NT2/D1 (cell line): ENCODE measurements at regions not wholly inside any gene's neighbourhood (a gene's known extent, or its start where the extent isn't known, plus 50 kb on each side); places are given as distances from the start of the nearest gene placed in this dataset.

ENCODE experiments used
- DNase-seq: peaks from one replicate; pipeline ENCODE4 v3.0.0-alpha.2; 2011; ENCODE audit warnings: low read depth, low spot score
- H3K27me3 ChIP-seq: 2 replicates; pipeline ENCODE4 v1.6.0; 2011; ENCODE audit warnings: mild to moderate bottlenecking; ENCODE audit not compliant: insufficient read length, insufficient read depth
- H3K36me3 ChIP-seq: 2 replicates; pipeline ENCODE4 v1.6.1; 2011; ENCODE audit warnings: mild to moderate bottlenecking, low read length, mixed read lengths; ENCODE audit not compliant: insufficient read depth, insufficient read length
- H3K4me1 ChIP-seq: 2 replicates; pipeline ENCODE4 v1.5.1; 2011; ENCODE audit not compliant: insufficient read depth, insufficient read length
- H3K4me3 ChIP-seq: 2 replicates; pipeline ENCODE4 v1.5.1; 2011; ENCODE audit warnings: low read depth; ENCODE audit not compliant: insufficient read length
- H3K9ac ChIP-seq: 2 replicates; pipeline ENCODE4 v1.6.0; 2011; ENCODE audit warnings: low read depth; ENCODE audit not compliant: insufficient read length
- H3K9me3 ChIP-seq: 2 replicates; pipeline ENCODE4 v1.5.1; 2011; ENCODE audit warnings: mild to moderate bottlenecking, low read length; ENCODE audit not compliant: insufficient read depth
- SUZ12 ChIP-seq: IDR thresholded peaks from 2 replicates; pipeline ENCODE4 v1.6.1; 2011; ENCODE audit not compliant: insufficient read length, insufficient read depth; ENCODE audit errors: extremely low read depth
- YY1 ChIP-seq: IDR thresholded peaks from 2 replicates; pipeline ENCODE4 v1.6.1; 2011; ENCODE audit not compliant: insufficient read length, insufficient read depth
- ZNF274 ChIP-seq: IDR thresholded peaks from 2 replicates; pipeline ENCODE4 v1.6.1; 2011; ENCODE audit warnings: mild to moderate bottlenecking, low read depth, low read length

- H3K4me1 ChIP-seq: peaks cover 5% of the 10 kb centered on the region
- H3K9ac ChIP-seq: no peak overlapping the region
- H3K27me3 ChIP-seq: no peaks in the 10 kb centered on the region
- H3K9me3 ChIP-seq: peaks cover 5% of the 10 kb centered on the region; the same call in 1 of the 2 replicates
- DNase-seq: no peak
- H3K4me3 ChIP-seq: no peak overlapping the region
- no peaks in the 10 kb centered on the region for H3K36me3 ChIP-seq
- no peak for TF ChIP-seq ZNF274
- no peak for TF ChIP-seq SUZ12
- TF ChIP-seq YY1: no peak
Measured at GRCh38 chr2:71882949-71883472, 264.7 kb downstream of the CYP26B1 start.

- Histone ChIP-seq H3K36me3 (no peaks in the 10 kb centered on the region), H3K27me3 (no peaks in the 10 kb centered on the region), H3K4me1 (peaks cover 5% of the 10 kb centered on the region), H3K9ac (no peak overlapping the region), H3K4me3 (no peak overlapping the region), H3K9me3 (peaks cover 5% of the 10 kb centered on the region; the same call in 1 of the 2 replicates)
- DNase-seq: no peak
- TF ChIP-seq ZNF274 (no peak), SUZ12 (no peak), YY1 (no peak)
Measured at GRCh38 chr2:71882236-71882946, 265.3 kb downstream of the CYP26B1 start.

- H3K27me3 ChIP-seq: no peaks in the 10 kb centered on the region
- H3K4me3 ChIP-seq: no peak overlapping the region
- no peaks in the 10 kb centered on the region for H3K36me3 ChIP-seq
- no peak for DNase-seq
- no peak overlapping the region for H3K9ac ChIP-seq
- H3K9me3 ChIP-seq: peaks cover 5% of the 10 kb centered on the region; the same call in 1 of the 2 replicates
- no peak for TF ChIP-seq YY1
- no peak for TF ChIP-seq ZNF274
- TF ChIP-seq SUZ12: no peak
- H3K4me1 ChIP-seq: peaks cover 5% of the 10 kb centered on the region
Measured at GRCh38 chr2:71880846-71881610, 266.6 kb downstream of the CYP26B1 start.

- DNase-seq: no peak
- Histone ChIP-seq H3K27me3 (no peaks in the 10 kb centered on the region), H3K9ac (no peak overlapping the region), H3K36me3 (no peaks in the 10 kb centered on the region), H3K4me1 (peaks cover 5% of the 10 kb centered on the region), H3K9me3 (no peaks in the 10 kb centered on the region; the same call in 1 of the 2 replicates), H3K4me3 (no peak overlapping the region)
- TF ChIP-seq ZNF274: no peak
- TF ChIP-seq SUZ12: no peak
- no peak for TF ChIP-seq YY1
Measured at GRCh38 chr2:71880287-71880686, 267.4 kb downstream of the CYP26B1 start.

- Histone ChIP-seq H3K9ac (no peak overlapping the region), H3K27me3 (no peaks in the 10 kb centered on the region), H3K36me3 (no peaks in the 10 kb centered on the region), H3K4me3 (no peak overlapping the region), H3K9me3 (no peaks in the 10 kb centered on the region; the same call in 1 of the 2 replicates), H3K4me1 (peaks cover 5% of the 10 kb centered on the region)
- no peak for DNase-seq
- no peak for TF ChIP-seq SUZ12
- TF ChIP-seq ZNF274: no peak
- TF ChIP-seq YY1: no peak
Measured at GRCh38 chr2:71879509-71880184, 268.0 kb downstream of the CYP26B1 start.

GRCh38 chr2:71878626-71879508 lies 268.8 kb downstream of the CYP26B1 start:
- TF ChIP-seq SUZ12 (no peak), ZNF274 (no peak), YY1 (no peak)
- Histone ChIP-seq H3K27me3 (no peaks in the 10 kb centered on the region), H3K9me3 (no peaks in the 10 kb centered on the region), H3K9ac (no peak overlapping the region), H3K4me3 (no peak overlapping the region), H3K36me3 (no peaks in the 10 kb centered on the region), H3K4me1 (peaks cover 5% of the 10 kb centered on the region)
- DNase-seq: no peak
